RCC 7860 (cell line): ENCODE measurements at regions not wholly inside any gene's neighbourhood (a gene's known extent, or its start where the extent isn't known, plus 50 kb on each side); places are given as distances from the start of the nearest gene placed in this dataset.
"Not testable (repeated sequence)": the region's sequence is repeated elsewhere in the genome, so short reads cannot be mapped to it uniquely, and the experiment has no call there.

Source experiments
- DNase-seq: peaks from one replicate; pipeline ENCODE4 v3.0.0-alpha.2; 2015; ENCODE audit warnings: low spot score
- FAIRE-seq: peaks from 2 replicates; lab custom pipeline; 2012; peaks lifted over from hg19 to GRCh38; lab: Jason Lieb, UNC

DNA sequence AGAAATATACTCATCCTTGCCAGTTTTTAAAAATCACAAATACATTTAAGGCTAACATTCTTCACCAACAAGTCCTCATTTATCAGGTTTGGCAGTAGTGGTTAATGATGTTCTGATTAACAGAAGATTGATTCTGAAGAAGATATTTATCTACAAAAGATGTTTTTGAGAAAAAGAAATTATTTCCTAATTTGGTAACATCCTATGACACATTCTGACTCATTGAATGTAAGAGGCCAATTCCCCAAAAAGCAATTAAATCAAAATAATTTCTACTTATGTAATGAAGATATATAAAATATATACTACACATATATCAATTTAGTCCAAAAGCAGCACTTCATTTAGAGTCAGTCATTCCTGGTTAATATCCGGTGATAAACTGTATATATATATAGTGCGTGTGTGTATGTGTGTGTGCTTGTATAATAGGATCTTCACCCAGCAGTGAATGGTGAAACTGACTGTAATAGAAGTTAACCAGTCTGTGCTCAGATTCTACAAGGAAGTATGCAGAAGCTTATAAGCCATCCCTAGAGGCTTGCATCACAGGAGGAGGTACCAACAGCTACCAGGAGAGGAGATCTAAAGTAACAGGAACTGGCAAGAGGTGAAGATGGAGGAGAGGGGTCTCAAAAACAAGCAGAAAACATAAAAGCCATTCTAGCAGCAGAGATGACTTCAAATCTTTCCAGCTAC lies 82.9 kb upstream of the MARCKS start:
- DNase-seq = no peak
- no peak for FAIRE-seq

DNA sequence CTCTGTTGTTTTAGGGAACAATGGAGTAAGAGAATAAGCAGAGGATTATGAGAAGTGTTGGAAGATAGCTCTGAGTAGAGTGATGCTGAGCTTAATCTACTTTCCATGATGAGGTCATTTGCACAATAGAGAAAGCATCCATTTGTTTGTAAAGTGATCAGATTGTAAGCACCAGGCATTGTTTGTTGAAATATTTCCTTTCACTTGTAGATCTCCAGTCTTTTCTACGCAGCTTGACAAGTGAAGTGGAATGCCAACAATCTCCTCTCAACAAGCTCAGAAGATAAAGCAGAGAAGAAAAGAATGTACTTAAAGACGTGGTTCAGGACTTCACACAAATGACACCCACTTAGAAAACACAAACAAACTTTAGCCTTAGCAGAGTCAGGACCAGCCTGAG lies 80.1 kb upstream of the MARCKS start:
- no peak for DNase-seq
- FAIRE-seq = no peak

DNA sequence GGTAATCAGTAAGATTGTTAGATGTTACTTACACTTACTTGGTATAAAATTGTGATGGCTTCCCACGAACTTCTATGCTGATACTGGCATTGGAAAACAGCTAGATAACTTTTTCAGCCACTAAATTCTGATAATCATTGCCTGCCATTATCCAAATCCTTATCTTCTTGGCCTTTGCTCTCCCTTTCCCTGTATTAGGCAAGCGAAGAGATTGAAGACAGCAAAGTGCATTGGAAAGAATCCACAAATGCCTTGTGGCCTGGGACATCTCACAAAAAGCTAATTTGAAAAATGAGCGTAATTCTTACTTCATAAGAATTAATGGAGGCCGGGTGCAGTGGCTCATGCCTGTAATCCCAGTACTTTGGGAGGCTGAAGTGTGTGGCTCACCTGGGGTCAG lies 79.5 kb upstream of the MARCKS start:
- FAIRE-seq = no peak
- no peak for DNase-seq

DNA sequence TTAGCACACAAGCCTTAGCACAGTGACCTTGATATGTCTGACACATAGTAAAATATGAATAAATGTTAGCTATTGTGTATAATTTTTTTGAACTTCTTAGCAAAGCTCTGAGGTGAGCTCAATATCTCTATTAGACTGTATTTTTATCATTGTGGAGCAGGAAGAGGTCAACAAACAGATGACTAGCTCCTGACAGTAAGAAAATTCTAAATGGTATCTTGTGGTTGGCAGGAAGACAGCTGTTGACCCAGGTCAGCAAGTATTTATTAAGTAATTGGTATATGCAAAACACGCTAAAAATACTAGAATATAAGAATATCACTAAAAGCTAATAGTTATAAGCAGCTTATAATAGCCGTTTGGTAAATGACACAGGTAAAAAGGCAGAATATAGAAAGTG lies 77.5 kb upstream of the MARCKS start:
- DNase-seq (no peak), FAIRE-seq (no peak)

DNA sequence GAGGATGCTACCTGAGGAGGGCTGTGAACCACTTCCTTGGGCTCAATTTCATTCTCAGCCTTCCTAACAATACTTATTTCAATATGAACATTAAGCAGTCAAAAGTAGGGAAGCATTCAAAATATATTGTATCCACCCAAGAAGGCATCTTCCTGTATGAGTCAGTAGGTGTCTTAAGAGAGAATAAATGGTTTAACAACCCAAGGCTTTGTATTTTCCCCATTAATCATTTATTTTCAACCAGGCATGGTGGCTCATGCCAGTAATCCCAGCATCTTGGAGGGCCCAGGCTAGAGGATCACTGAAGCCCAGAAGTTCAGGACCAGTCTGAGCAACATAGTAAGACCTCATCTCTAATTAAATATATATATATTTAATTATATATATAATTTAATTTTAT lies 74.5 kb upstream of the MARCKS start:
- FAIRE-seq = no peak
- DNase-seq = peak; percentile 32

DNA sequence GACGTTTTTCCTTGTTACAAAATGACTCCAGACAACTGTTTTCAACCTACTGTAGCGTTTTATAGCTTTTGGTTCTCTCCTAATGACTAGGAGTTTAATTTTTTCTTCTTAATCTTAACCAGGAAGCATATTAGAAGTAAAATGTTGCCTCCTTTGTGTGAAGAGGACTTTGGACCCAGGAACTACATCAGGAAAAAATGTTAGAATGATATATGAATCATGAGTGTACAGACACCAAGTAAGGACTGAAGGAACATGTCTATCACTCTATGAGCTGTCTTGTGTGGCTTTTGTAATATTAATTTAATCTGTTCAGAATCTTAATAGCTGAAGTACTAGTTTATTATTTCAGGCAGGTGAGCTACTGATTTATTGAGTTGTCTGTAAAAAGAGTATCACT lies 71.0 kb upstream of the MARCKS start:
- FAIRE-seq (peak; percentile 63), DNase-seq (peak; percentile 60)

DNA sequence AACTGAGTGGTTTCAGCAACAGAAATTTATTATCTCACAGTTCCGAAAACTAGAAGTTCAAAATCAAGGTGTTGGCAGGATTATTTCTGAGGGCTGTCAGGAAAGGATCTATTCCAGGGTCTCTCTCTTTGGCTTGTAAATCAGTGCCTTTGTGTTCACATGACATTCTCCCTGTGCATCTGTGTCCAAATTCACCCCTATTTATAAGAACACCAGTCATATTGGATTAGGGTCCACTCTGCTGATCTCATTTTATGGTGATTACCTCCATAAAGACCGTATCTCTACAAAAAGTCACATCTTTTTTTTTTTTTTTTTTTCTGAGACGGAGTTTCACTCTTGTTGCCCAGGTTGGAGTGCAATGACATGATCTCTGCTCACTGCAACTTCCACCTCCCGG lies 68.6 kb upstream of the MARCKS start:
- no peak for FAIRE-seq
- DNase-seq = no peak

DNA sequence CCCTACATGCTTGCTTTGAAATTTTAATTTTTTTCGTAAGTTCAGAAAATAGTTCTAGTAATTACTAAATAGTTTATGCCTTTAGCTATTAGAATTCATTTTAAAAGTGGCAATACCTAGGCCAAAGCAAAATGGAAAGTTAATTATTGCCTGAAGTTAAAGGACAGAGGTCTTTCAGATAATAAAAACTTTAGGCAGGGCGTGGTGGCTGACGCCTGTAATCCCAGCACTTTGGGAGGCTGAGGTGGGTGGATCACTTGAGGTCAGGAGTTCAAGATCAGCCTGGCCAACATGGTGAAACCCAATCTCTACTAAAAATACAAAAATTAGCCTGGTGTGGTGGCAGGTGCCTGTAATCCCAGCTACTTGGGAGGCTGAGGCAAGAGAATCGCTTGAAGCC lies 65.9 kb upstream of the MARCKS start:
- DNase-seq, FAIRE-seq: not testable (repeated sequence)

DNA sequence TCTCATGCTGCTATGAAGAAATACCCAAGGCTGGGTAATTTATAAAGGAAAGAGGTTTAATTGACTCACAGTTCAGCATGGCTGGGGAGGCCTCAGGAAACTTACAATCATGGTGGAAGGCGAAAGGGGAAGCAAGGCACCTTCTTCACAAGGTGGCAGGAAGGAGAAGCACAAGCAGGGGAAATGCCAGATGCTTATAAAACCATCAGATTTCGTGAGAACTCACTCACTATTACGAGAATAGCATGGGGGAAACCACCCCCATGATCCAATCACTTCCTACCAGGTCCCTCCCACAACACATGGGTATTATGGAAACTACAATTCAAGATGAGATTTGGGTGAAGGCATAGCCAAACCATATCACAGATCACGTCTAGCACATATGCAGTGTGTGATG lies 61.8 kb upstream of the MARCKS start:
- FAIRE-seq, DNase-seq: not testable (repeated sequence)

DNA sequence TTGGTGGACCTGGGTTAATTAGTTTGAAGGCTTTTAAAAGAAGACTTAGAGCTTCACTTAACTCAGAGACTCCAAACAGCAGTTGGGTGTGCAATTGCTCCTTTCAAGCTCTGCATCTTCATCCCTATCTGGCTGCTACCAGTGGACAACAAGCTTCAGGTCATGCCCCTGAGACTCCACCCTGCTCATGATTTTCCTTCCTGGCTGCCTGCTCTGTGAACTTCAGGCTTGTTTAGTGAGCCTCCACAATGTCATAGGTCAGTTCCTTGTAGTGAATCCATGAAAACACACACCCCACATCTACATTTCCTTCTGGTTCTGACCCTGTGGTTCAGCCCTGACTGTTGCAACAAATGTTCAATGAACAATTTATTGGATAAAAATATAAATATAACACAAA lies 61.1 kb upstream of the MARCKS start:
- FAIRE-seq (no peak), DNase-seq (no peak)

DNA sequence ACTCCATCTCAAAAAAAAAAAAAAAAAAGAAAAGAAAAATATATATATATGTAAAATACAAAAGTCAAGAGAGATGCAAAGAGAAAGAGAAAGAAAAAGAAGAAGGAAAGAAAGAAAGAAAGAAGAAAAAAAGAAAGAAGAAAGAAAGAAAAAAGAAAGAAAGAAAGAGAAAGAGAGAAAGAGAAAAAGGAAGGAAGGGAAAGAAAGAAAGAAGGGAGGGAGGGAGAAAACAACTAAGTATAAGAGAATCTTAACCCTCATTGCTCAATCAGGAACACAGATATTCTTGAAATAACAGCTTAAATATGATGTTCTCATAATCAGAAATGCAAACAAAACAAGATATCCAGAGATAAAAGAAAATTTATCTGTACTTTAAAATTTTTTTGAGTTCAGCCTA lies 54.4 kb upstream of the MARCKS start:
- no peak for FAIRE-seq
- no peak for DNase-seq

DNA sequence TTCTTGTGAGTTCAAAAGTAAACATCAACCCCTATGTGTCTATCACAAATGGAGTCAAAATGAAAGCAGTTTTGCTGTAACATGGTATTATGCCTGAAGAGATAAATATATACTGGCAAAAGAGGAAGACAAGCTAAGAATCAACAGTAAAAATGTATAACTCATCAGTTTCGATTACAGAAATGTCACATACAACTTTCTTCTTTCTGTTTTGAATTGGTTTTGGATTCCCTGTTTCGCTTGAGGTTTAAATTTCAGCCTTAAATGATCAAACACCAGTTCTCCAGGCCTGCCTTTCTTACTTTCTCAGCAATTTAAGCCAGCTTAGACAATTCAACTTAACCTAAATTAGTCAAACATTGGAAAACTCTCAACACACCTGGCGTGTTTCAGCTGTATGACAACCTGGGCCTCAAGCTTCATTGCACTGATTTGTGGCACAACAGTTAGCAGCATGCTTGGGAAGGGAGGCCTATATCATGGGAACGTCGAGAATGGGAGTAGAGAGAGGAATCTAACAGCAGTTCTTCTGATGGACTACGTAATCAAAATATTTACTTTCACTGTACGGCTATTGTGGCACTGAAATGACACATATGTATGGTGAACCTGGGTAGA lies 51.9 kb upstream of the MARCKS start:
- no peak for FAIRE-seq

DNA sequence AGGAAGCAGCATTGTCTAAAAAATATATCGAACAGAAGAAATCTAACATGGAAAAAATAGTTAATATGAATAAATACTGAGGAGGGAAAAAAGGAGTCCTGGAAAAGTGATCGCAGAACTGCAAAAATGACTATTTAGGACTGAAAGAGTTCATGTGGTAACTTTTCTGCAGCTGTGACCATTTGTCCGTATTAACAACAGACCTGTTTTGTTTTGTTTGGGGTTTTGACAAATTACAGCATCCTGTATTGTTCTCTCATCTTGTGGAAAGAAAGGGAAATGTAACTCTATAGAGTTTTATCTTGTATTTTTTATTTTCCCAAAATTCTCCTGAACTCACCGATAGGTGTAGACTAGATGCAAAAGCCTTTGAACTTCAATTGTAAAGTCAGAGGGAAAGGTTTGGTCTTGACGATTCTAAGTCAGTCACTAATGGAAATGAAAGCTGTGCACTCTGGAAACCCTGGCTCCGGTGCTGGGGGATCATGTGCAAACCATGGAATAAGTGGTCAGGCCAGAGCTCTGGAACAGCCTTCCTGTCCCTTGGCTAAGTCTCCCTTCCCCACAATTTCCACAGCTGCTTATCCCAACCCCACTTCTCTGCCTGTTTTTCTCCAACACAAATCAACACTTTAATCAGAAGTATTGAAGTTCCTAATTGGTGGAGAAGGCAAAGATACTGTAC lies 51.2 kb upstream of the MARCKS start:
- no peak for FAIRE-seq

More for the DNA sequence above, 51.9 kb upstream of the MARCKS start:
- DNase-seq = no peak

More for the DNA sequence above, 51.2 kb upstream of the MARCKS start:
- DNase-seq = no peak
